NCI-H82 (cell line): ENCODE measurements at regions not wholly inside any gene's neighbourhood (a gene's known extent, or its start where the extent isn't known, plus 50 kb on each side); places are given as distances from the start of the nearest gene placed in this dataset.
A peak's percentile ranks its signal among the peaks of the same experiment; 100 is the strongest.
"Not testable (repeated sequence)": the region's sequence is repeated elsewhere in the genome, so short reads cannot be mapped to it uniquely, and the experiment has no call there.

Experiments used
- DNase-seq: peaks from one replicate; lab custom pipeline; 2025; lab: John Stamatoyannopoulos, UW

- DNase-seq = no peak
These were observed 805.7 kb downstream of the DIAPH3 start for GRCh38 chr13:59358014-59358413.

GRCh38 chr13:59360108-59360507, 803.6 kb downstream of the DIAPH3 start:
- DNase-seq = no peak

GRCh38 chr13:59360916-59361315, 802.8 kb downstream of the DIAPH3 start:
- no peak for DNase-seq

GRCh38 chr13:59363313-59363712, 800.4 kb downstream of the DIAPH3 start:
- DNase-seq = peak; percentile 66

GRCh38 chr13:59363947-59364346, 799.8 kb downstream of the DIAPH3 start:
- no peak for DNase-seq

GRCh38 chr13:59364641-59365085, 799.1 kb downstream of the DIAPH3 start:
- peak; percentile 15 for DNase-seq

GRCh38 chr13:59367467-59367866, 796.3 kb downstream of the DIAPH3 start:
- DNase-seq = no peak

GRCh38 chr13:59367904-59368303, 795.8 kb downstream of the DIAPH3 start:
- DNase-seq = no peak

- no peak for DNase-seq
These were observed 795.0 kb downstream of the DIAPH3 start for GRCh38 chr13:59368693-59369092.

- no peak for DNase-seq
These were observed 792.5 kb downstream of the DIAPH3 start for GRCh38 chr13:59371229-59371628.

- DNase-seq = no peak
These were observed 790.4 kb downstream of the DIAPH3 start for GRCh38 chr13:59373341-59373740.

- DNase-seq = no peak
These were observed 789.0 kb downstream of the DIAPH3 start for GRCh38 chr13:59374691-59375090.

- DNase-seq = no peak
These were observed 779.6 kb downstream of the DIAPH3 start for GRCh38 chr13:59384154-59384553.

- DNase-seq = peak; percentile 89
These were observed 772.0 kb downstream of the DIAPH3 start for GRCh38 chr13:59391696-59392095.

- no peak for DNase-seq
These were observed 771.4 kb downstream of the DIAPH3 start for GRCh38 chr13:59392328-59392727.

GRCh38 chr13:59394496-59394895, 769.2 kb downstream of the DIAPH3 start:
- DNase-seq = no peak

- DNase-seq = no peak
These were observed 765.6 kb downstream of the DIAPH3 start for GRCh38 chr13:59398127-59398526.

GRCh38 chr13:59398661-59399060, 765.1 kb downstream of the DIAPH3 start:
- DNase-seq = no peak

- no peak for DNase-seq
These were observed 764.2 kb downstream of the DIAPH3 start for GRCh38 chr13:59399513-59399912.

GRCh38 chr13:59404331-59404730, 759.4 kb downstream of the DIAPH3 start:
- DNase-seq = no peak

- not testable (repeated sequence) for DNase-seq
These were observed 756.5 kb downstream of the DIAPH3 start for GRCh38 chr13:59407251-59407650.

- DNase-seq = no peak
These were observed 755.0 kb downstream of the DIAPH3 start for GRCh38 chr13:59408738-59409137.

- peak; percentile 98 for DNase-seq
These were observed 754.5 kb downstream of the DIAPH3 start for GRCh38 chr13:59409211-59409610.

GRCh38 chr13:59409634-59410200, 754.0 kb downstream of the DIAPH3 start:
- DNase-seq = peak; percentile 88
